HG03108 (cell line): ENCODE measurements at regions not wholly inside any gene's neighbourhood (a gene's known extent, or its start where the extent isn't known, plus 50 kb on each side); places are given as distances from the start of the nearest gene placed in this dataset.

Experiments
- ATAC-seq: cut with Tn5 transposase; IDR thresholded peaks from one replicate; pipeline ENCODE4 v1.9.1; 2021; ENCODE audit warnings: moderate library complexity; ENCODE audit not compliant: unreplicated experiment

- no peak for ATAC-seq
Observed at GRCh38 chr13:72384186-72384823, 343.1 kb downstream of the MZT1 start.

- ATAC-seq, result no peak
Observed at GRCh38 chr13:72383646-72384045, 343.8 kb downstream of the MZT1 start.

- no peak for ATAC-seq
Observed at GRCh38 chr13:72379581-72379980, 347.8 kb downstream of the MZT1 start.

- ATAC-seq, result no peak
Observed at GRCh38 chr13:72368031-72368430, 359.4 kb downstream of the MZT1 start.

DNA sequence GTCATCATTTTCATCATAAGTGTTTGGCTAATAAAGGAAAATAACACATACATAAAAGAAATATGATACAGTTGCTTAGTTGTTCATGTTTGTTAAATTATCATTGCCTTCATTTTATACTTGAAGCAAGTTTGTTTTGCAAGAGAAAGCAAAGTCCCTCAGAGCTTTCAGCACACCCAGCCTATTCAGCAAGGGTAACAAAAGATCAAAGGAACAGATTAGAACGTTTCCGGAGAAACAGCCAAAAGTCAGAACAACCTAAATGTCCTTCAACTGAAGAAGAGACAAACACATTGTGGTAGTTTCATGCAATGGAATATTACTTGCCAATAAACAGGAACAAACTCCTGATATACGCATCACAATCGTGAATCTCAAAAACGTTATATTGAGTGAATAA, 380.7 kb downstream of the MZT1 start:
- no peak for ATAC-seq

GRCh38 chr13:72342364-72342763, 385.1 kb downstream of the MZT1 start:
- ATAC-seq, result no peak

- ATAC-seq, result no peak
Observed at GRCh38 chr13:72341904-72342303, 385.5 kb downstream of the MZT1 start.

DNA sequence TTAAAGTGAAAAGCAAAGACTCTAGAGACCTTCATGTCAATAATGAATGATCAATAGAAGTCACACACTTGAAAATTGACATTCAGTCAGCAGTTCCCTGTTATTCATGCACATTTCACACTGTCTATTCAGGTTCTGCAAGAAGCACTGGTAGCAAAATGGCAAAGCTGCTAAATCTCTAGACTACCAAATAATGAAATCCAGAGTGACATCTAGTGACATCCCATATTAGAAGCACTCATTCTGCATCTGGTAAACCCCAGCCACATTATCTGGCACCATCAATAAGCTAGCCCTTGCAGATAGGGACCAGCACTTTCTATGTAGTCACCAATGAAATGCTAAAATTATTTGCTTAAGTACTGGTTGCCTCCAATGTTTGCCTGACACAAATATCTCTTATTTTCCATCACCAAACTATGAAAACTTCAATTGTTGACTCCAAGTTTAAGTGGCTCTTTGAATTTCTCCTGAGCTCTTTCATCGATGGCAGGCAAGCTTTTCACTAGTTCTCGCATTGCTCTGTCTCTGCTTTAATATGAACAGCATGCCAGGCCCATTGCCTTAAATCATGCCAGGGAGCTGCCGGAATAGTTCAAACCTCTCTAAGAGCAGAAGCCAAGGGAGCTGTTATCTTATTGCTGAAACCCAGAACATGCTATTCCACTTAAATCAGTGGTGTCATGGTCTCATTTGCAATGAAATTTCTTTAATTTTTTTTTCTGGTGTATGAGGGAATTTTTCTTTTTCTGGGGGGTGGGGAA, 409.9 kb downstream of the MZT1 start:
- ATAC-seq, result no peak

DNA sequence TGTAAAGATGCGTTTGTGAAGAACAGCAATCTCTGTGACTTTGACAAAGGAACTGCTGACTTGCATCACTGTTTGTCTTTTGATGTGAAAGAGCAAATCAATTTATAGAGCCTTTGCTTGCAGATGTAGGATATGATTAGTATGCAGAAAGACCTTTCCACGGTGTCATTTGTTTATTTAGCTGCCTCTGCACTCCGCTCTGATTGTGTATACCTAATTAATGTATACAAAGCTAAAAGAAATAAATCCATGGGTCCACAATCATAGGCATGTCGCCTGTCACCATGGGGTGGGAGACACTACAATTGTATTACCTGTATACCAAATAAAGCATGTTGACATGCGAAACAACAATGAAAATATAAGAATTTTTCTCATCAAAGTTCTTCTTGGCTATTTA, 410.7 kb downstream of the MZT1 start:
- ATAC-seq, result no peak

- no peak for ATAC-seq
Observed at GRCh38 chr13:72315312-72315711, 412.1 kb downstream of the MZT1 start.

GRCh38 chr13:72314210-72314609, 413.2 kb downstream of the MZT1 start:
- no peak for ATAC-seq

- ATAC-seq, result no peak
Observed at GRCh38 chr13:72313546-72313945, 413.9 kb downstream of the MZT1 start.

- ATAC-seq, result no peak
Observed at GRCh38 chr13:72303941-72304746, 423.3 kb downstream of the MZT1 start.

- no peak for ATAC-seq
Observed at GRCh38 chr13:72296246-72296645, 429.2 kb upstream of the DACH1 start.

DNA sequence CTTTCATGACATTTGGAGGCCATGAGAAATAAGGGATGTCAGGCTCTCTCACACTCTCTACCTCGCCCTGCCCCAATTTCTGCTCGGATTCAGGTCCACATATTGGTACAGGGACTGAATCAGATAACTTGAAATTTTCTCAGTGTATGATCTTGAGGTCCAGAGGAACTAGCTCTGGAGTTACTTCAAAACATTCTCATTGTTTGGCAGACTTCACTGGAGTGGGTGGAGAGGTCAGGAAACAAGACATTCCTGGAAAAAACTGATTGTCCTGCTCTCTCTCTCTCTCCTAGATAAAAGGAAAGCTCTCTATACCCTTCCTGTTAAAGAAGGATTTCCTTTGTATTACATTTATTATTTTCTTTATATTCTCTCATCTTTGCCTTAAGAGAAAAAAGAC, 428.1 kb upstream of the DACH1 start:
- no peak for ATAC-seq

- ATAC-seq, result no peak
Observed at GRCh38 chr13:72293206-72293605, 426.2 kb upstream of the DACH1 start.

- no peak for ATAC-seq
Observed at GRCh38 chr13:72290962-72291681, 424.1 kb upstream of the DACH1 start.

- ATAC-seq, result no peak
Observed at GRCh38 chr13:72286421-72286820, 419.4 kb upstream of the DACH1 start.

GRCh38 chr13:72284791-72285190, 417.8 kb upstream of the DACH1 start:
- no peak for ATAC-seq

- no peak for ATAC-seq
Observed at GRCh38 chr13:72261732-72262131, 394.7 kb upstream of the DACH1 start.

DNA sequence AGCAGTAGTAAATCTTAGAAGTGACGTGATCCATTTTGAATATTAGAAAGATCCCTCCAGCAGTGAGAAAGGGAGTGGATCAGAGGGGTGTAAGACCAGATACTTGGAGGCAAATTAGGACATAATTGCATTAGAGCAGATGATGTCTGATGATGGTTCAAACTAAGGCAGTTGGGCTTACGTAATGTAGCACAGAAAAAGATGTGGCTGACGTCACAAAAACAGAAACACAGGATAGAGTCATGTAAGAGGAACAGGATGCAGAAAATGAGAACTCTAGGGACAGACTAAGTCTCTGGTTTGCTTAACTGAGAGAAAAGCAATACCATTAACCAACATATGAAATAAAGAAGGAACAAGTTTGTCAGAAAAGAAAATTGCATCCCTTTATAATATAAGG, 392.5 kb upstream of the DACH1 start:
- no peak for ATAC-seq
